ENCODE measurements at regions not wholly inside any gene's neighbourhood (a gene's known extent, or its start where the extent isn't known, plus 50 kb on each side); places are given as distances from the start of the nearest gene placed in this dataset.

DNA sequence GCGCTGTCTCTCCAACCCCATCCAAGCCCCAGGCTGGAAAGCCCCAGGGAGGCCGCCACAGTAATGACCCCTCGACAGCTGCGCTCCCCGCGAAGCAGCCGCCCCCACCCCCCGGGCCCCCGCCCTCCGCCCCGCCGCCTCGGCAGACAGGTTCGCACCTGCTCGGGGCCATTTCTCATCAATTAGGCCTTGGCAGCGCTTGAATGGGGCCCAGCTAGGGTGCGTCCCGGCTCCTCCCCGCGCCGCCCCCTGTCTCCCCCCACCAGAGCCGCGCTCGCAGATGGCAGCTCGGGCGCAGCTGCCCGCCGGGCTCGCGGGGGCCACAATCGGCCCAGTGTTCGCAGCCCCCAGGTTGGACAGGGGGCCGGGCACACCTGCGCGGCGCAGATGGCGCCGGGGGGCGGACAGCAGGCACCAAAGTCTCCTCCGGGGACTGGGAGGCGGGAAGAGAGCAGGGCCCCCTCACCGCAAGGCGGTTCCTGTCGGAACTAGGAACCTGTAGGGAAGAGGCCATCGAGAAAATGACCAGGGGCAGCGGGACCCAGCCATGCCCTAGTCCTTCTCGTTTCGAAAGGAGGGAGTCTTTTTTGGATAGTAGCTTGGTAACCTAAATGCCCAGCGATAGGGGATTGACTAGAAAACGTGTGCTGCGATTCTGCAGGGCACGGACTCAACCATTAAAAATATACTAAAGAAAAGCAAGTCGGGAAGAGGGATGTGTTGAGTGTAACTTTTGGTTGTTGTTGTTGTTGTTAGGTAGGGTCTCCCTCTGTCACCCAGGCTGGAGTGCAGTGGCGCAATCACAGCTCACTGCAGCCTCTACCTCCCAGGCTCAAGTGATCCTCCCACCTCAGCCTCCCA, 83.2 kb upstream of the EYA2 start:
- peak overlapping the region; percentile 28 for H3K4me3 ChIP-seq (ENCODE audit: low read depth, low read length)
- TF ChIP-seq, protein P1, sequence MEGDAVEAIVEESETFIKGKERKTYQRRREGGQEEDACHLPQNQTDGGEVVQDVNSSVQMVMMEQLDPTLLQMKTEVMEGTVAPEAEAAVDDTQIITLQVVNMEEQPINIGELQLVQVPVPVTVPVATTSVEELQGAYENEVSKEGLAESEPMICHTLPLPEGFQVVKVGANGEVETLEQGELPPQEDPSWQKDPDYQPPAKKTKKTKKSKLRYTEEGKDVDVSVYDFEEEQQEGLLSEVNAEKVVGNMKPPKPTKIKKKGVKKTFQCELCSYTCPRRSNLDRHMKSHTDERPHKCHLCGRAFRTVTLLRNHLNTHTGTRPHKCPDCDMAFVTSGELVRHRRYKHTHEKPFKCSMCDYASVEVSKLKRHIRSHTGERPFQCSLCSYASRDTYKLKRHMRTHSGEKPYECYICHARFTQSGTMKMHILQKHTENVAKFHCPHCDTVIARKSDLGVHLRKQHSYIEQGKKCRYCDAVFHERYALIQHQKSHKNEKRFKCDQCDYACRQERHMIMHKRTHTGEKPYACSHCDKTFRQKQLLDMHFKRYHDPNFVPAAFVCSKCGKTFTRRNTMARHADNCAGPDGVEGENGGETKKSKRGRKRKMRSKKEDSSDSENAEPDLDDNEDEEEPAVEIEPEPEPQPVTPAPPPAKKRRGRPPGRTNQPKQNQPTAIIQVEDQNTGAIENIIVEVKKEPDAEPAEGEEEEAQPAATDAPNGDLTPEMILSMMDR (IDR thresholded peaks at IDR 0.05; ENCODE audit: low read depth, low read length, missing control alignments): no peak
- in situ Hi-C loops (cut with HindIII; ENCODE audit: low sequenced_read_pairs): no loop called here
- no peak for DNase-seq (ENCODE audit: low read depth)

DNA sequence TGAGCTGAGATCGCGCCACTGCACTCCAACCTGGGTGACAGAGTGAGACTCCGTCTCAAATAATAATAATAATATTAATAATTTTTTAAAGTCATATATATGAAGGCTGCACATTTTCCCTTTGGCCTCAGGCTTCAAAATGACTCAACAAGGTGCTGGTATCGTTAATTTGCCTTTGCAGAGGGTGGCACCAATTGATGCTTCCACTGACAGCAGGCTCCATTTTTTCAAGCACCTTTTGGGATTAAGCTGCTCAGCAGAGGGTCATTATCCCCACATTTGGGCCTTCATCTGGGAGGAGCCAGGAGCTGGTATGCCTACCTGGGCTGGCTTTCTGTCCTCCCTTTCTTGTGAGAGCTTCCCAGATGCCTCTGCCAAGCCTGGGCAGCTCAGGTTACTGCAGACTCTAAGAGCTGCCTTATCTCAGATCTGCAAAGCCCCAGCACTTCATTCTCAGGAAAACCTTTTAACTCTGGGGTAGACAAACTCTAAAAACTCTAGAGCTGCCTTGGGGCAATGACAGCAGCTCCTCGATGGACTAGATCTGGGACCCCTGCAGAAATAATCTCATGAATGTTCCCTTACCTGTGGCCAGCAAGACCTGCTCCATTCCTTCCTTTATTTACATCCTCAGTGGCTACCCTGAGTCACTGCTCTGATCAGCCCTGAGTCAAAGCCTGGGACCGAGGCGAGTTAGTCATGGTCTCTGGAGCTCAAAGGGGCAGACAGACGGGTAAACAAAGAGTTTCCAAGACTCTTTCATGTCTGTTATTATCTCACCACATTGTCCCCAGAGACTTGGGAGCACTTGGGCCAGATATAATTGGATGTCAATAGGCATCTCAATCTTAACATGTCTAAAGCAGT, 80.0 kb upstream of the EYA2 start:
- H3K4me3 ChIP-seq (ENCODE audit: low read depth, low read length): no peak overlapping the region
- TF ChIP-seq, protein P1 (IDR thresholded peaks at IDR 0.05; ENCODE audit: low read depth, low read length, missing control alignments): no peak
- peak; percentile 62 for DNase-seq (ENCODE audit: low read depth)
- in situ Hi-C loops (cut with HindIII; ENCODE audit: low sequenced_read_pairs): no loop called here

DNA sequence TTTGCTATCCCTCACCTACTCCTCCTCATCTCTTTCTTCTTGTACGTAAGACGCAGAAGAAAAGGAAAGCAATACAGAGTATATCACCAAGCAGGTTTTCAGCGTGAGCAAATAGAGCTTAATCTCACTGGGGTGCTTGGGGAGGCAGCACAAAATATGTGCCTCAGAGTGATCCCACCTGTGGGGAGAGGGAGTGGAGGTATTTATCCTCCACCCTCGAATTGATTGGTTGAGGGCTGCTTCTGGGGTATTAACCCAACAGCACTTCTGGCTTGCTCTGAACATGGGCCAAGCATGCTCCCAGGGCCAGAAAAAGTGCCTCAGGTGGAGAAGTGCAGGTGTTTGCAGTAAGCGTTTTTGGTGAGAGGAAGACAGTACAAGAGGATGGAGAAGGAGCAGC, 78.5 kb upstream of the EYA2 start:
- no peak overlapping the region for H3K4me3 ChIP-seq (ENCODE audit: low read depth, low read length)
- TF ChIP-seq, protein P1 (IDR thresholded peaks at IDR 0.05; ENCODE audit: low read depth, low read length, missing control alignments): no peak
- no peak for DNase-seq (ENCODE audit: low read depth)
- in situ Hi-C loops (cut with HindIII; ENCODE audit: low sequenced_read_pairs): no loop called here

DNA sequence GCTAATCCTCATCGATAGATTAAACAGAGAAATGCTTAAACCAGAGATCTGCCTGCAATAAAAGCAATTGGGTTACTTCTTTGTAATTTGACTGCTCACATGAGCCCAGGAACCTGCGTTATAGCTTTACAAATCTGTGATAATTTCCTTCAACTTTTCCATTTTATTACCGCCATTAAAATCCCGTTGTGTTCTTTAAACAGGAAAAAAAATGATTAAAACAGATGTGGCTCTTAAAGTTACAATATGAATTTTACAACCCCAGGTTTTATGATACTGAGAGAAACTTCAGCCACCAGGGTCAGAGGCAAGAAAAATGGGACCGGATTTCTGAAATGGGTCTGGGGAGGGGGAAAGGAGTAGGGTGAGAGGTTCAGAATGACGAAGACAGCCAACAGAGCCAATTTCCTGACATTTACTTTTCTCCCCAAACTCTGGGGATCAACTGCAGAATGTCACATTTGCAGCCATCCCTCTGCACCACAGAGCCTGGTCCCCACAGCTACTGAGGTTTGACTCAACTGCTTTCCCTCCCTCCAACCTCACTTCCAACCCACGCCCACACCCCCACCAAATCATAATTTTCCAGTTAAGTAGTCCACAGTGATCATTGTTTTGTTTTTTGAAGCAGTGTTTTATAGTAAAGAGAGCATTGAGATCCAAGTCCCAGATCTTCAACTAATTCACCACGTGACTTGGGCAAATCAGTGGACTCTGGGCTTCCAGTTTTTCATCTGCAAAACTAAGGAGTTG, 77.6 kb upstream of the EYA2 start:
- DNase-seq (ENCODE audit: low read depth): no peak
- in situ Hi-C loops (cut with HindIII; ENCODE audit: low sequenced_read_pairs): no loop called here
- TF ChIP-seq, protein P1 (IDR thresholded peaks at IDR 0.05; ENCODE audit: low read depth, low read length, missing control alignments): no peak
- no peak overlapping the region for H3K4me3 ChIP-seq (ENCODE audit: low read depth, low read length)

DNA sequence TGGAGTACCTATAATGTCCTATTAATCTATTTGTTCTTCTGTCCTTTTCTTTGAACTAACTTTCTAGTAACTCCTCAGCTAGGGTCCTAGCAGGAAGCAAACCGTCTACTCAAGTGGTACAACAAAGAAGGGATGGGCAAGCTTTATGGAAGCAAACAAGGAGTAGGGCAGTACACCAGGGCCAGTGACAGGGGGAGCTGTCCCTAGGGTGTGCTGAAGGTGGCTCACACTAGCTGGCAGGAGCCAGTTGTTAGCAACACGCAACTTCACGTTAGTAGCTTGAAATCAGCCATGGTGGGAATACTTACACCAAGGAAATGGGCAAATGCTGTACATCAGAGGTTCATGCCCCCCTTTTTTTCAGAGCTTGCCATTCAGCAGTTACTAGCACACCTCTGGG, 74.0 kb upstream of the EYA2 start:
- TF ChIP-seq, protein P1 (IDR thresholded peaks at IDR 0.05; ENCODE audit: low read depth, low read length, missing control alignments): peak; percentile 38
- no peak for DNase-seq (ENCODE audit: low read depth)

DNA sequence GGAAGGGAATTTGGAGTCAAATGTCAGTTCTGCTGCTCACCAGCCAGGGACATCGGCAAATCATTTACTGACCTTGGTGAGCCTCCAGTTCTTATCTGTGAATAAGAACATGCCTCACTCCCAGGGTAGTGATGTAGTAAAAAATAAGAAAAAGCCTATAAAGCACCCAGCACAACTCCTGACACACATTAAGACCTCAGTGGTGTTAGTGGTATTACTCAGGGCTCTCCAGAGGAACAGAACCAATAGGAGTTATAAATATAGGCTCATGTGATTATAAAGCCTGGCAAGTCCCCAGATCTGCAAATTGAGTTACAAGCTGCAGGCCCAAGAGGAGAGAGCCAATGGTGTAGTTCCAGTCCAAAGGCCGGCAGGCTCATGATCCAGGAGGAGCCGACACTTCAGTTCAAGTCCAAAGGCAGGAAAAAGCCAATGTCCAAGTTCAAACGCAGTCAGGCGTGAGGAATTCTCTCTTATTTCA, 71.3 kb upstream of the EYA2 start:
- DNase-seq (ENCODE audit: low read depth): no peak
- H3K4me3 ChIP-seq (ENCODE audit: low read depth, low read length): no peak overlapping the region
- in situ Hi-C loops (cut with HindIII; ENCODE audit: low sequenced_read_pairs): no loop called here
- TF ChIP-seq, protein P1 (IDR thresholded peaks at IDR 0.05; ENCODE audit: low read depth, low read length, missing control alignments): no peak

More for the DNA sequence above, 74.0 kb upstream of the EYA2 start:
- no peak overlapping the region for H3K4me3 ChIP-seq (ENCODE audit: low read depth, low read length)
- in situ Hi-C loops (cut with HindIII; ENCODE audit: low sequenced_read_pairs): no loop called here

Measured in astrocyte of the cerebellum (primary cell).